Fibroblast of the aortic adventitia (primary cell): ENCODE measurements at regions not wholly inside any gene's neighbourhood (a gene's known extent, or its start where the extent isn't known, plus 50 kb on each side); places are given as distances from the start of the nearest gene placed in this dataset.

Experiments used
- DNase-seq: peaks from one replicate; pipeline ENCODE4 v3.0.0-alpha.2; 2010; ENCODE audit warnings: low read depth
- H3K4me3 ChIP-seq: 2 replicates; pipeline ENCODE4 v1.5.1; 2011; ENCODE audit warnings: low read depth, mild to moderate bottlenecking, control low read depth, low read length, moderate library complexity
- CTCF ChIP-seq: IDR thresholded peaks from 2 replicates; pipeline ENCODE4 v1.5.1; 2011; ENCODE audit warnings: mild to moderate bottlenecking, low read length, control low read depth, inconsistent platforms; ENCODE audit not compliant: insufficient read depth

- peak; percentile 81 for DNase-seq
- TF ChIP-seq CTCF: no peak
- peak overlapping the region; percentile 36 for H3K4me3 ChIP-seq
These were observed 190.2 kb upstream of the HABP2 start for GRCh38 chr10:113362645-113363091.

- H3K4me3 ChIP-seq: no peak overlapping the region
- TF ChIP-seq CTCF: no peak
- DNase-seq: no peak
These were observed 188.6 kb upstream of the HABP2 start for GRCh38 chr10:113364227-113364626.

GRCh38 chr10:113368666-113369364 lies 184.0 kb upstream of the HABP2 start:
- no peak for DNase-seq
- no peak for TF ChIP-seq CTCF
- no peak overlapping the region for H3K4me3 ChIP-seq

GRCh38 chr10:113369365-113369694 lies 183.5 kb upstream of the HABP2 start:
- DNase-seq: no peak
- TF ChIP-seq CTCF: no peak
- no peak overlapping the region for H3K4me3 ChIP-seq

GRCh38 chr10:113376428-113376827 lies 176.4 kb upstream of the HABP2 start:
- no peak for DNase-seq
- no peak overlapping the region for H3K4me3 ChIP-seq
- no peak for TF ChIP-seq CTCF

- DNase-seq: no peak
- no peak for TF ChIP-seq CTCF
- H3K4me3 ChIP-seq: no peak overlapping the region
These were observed 173.8 kb upstream of the HABP2 start for GRCh38 chr10:113379091-113379490.

- no peak overlapping the region for H3K4me3 ChIP-seq
- TF ChIP-seq CTCF: no peak
- DNase-seq: no peak
These were observed 171.4 kb upstream of the HABP2 start for GRCh38 chr10:113381416-113381815.
